Epithelial cell of proximal tubule (primary cell): ENCODE measurements at regions not wholly inside any gene's neighbourhood (a gene's known extent, or its start where the extent isn't known, plus 50 kb on each side); places are given as distances from the start of the nearest gene placed in this dataset.
A peak's percentile ranks its signal among the peaks of the same experiment; 100 is the strongest.
"Not testable (repeated sequence)": the region's sequence is repeated elsewhere in the genome, so short reads cannot be mapped to it uniquely, and the experiment has no call there.

Experiments used
- DNase-seq: peaks from one replicate; pipeline ENCODE4 v3.0.0-alpha.2; 2011; ENCODE audit warnings: low read depth
- H3K4me3 ChIP-seq: 2 replicates; pipeline ENCODE4 v1.5.1; 2011; ENCODE audit warnings: low read depth, mild to moderate bottlenecking, low read length
- TF ChIP-seq, protein P1 (sequence below): conservative IDR thresholded peaks from 2 replicates; pipeline ENCODE4 v1.5.1; 2012; ENCODE audit warnings: low read depth, mild to moderate bottlenecking, low read length

GRCh38 chrX:50967736-50968135, 57.2 kb downstream of the BMP15 start:
- H3K4me3 ChIP-seq = no peak overlapping the region
- TF ChIP-seq, protein P1, sequence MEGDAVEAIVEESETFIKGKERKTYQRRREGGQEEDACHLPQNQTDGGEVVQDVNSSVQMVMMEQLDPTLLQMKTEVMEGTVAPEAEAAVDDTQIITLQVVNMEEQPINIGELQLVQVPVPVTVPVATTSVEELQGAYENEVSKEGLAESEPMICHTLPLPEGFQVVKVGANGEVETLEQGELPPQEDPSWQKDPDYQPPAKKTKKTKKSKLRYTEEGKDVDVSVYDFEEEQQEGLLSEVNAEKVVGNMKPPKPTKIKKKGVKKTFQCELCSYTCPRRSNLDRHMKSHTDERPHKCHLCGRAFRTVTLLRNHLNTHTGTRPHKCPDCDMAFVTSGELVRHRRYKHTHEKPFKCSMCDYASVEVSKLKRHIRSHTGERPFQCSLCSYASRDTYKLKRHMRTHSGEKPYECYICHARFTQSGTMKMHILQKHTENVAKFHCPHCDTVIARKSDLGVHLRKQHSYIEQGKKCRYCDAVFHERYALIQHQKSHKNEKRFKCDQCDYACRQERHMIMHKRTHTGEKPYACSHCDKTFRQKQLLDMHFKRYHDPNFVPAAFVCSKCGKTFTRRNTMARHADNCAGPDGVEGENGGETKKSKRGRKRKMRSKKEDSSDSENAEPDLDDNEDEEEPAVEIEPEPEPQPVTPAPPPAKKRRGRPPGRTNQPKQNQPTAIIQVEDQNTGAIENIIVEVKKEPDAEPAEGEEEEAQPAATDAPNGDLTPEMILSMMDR = no peak
- peak; percentile 74 for DNase-seq

DNA sequence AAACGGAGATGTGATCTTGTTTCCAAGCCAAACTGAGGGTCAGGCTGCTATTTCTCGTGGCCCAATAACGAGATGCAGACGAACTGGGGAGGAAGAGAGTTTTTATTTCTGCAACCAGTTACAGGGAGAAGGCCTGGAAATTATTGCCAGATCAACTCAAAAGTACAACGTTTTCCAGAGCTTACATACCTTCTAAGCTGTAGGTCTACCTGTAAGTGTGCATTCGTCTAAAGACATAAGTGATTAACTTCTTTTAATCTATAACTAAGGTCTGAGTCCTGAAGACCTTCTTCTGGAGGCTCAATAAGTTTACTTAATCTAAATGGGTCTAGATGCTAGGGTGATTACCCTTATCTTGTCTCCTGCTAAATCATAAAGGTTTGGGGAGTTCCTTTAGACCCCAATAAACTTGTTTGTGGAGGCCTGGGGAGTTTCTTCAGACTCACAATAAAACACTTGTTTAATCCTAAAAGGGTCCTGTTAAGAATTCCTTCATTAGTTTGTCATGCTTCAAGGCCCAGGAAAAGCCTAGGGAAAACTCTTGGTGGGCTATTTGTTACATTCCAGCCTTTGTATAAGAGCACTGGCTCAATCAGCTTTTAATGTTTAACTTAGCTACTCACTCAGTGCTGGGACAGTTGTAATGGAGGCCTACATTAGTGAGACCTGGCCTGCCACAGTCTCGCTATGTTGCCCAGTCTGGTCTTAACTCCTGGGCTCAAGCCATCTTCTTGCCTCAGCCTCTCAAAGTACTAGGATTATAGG, 58.5 kb downstream of the BMP15 start:
- peak; percentile 75 for DNase-seq
- not testable (repeated sequence) for H3K4me3 ChIP-seq

GRCh38 chrX:50971395-50971794, 60.9 kb downstream of the BMP15 start:
- no peak overlapping the region for H3K4me3 ChIP-seq
- TF ChIP-seq, protein P1 = no peak
- peak; percentile 43 for DNase-seq

GRCh38 chrX:50973199-50973598, 62.7 kb downstream of the BMP15 start:
- TF ChIP-seq, protein P1 = no peak
- no peak for DNase-seq
- no peak overlapping the region for H3K4me3 ChIP-seq

DNA sequence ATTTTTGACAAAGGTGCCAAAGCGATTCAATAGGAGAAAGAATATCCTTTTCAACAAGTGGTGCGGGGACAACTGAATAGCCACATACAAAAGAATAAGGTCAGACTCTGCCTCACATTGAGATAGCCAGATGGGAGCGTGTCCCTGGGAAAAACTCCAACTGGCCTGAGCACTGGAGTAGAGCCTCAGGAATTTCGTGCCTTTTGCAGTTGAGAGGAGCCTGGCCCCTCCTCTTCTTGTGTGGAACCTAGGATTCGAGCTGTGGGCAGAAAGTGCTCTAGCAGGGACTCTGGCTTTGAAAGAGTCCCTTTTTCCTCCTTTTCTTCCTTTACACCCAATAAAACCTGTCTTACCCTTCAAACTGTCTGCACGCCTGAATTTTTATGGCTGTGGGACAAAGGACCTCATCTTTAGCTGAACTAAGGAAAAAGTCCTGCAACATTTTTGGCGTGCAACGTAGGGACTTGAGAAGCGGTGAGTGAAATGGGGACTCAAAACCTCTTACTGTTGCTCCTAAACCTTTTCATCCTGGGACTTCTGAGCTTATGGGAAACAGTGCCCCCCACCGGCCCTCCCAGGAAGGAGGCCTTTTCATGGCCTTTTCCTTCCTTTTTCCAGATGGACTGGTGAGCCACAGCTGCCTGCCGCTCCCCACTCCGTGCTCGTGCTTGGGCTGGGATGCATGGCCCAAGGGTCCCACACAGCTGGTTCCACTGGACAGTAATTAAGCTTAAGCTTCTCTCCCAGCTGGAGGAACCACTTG, 68.6 kb downstream of the BMP15 start:
- TF ChIP-seq, protein P1 = peak; percentile 35
- no peak overlapping the region for H3K4me3 ChIP-seq
- DNase-seq = no peak

GRCh38 chrX:50980251-50980650, 69.7 kb downstream of the BMP15 start:
- TF ChIP-seq, protein P1 = no peak
- no peak for DNase-seq
- no peak overlapping the region for H3K4me3 ChIP-seq

- TF ChIP-seq, protein P1 = peak; percentile 59
- no peak for DNase-seq
- no peak overlapping the region for H3K4me3 ChIP-seq
These were observed 78.1 kb downstream of the BMP15 start for GRCh38 chrX:50988649-50989048.
